Omental fat pad (tissue), 3 donors: ENCODE measurements at regions not wholly inside any gene's neighbourhood (a gene's known extent, or its start where the extent isn't known, plus 50 kb on each side); places are given as distances from the start of the nearest gene placed in this dataset.

ENCODE experiments used
- ATAC-seq: fragments of 150-250 bp; one replicate; pipeline ENCODE4 v1.9.1; 2016; ENCODE audit warnings: mild to moderate bottlenecking, moderate library complexity; ENCODE audit not compliant: low FRiP score
- DNase-seq: peaks from one replicate; pipeline ENCODE4 v3.0.0-alpha.2; 2019; ENCODE audit warnings: low spot score
- TF ChIP-seq, protein P1 (sequence below), 3 donors: fragments of 450-650 bp; IDR thresholded peaks; one replicate each; pipeline ENCODE4 v1.5.1; 2016 to 2017; ENCODE audit warnings: antibody characterized with exemption in 3 of 3, mild to moderate bottlenecking in 3 of 3, moderate library complexity in 2 of 3

DNA sequence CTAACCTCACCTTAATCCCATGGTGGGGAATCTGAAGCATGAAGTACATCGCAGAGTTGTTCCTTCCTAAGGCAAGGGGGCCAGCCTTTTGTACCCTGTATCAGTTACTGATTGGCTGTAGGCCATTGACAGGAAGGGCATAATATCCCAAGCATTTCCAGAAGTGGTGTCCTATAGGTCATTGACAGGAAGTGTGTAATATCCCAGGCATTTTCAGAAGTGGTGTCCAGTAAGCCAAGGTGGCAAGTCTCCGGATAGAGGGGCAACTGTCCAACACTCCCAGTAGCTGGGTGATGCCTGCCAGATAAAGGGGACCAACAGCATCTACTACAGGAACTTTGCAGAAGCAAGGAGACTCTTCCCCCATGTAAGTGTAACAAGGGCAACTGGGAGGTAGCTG, 52.1 kb upstream of the MYRIP start:
- TF ChIP-seq, protein P1, sequence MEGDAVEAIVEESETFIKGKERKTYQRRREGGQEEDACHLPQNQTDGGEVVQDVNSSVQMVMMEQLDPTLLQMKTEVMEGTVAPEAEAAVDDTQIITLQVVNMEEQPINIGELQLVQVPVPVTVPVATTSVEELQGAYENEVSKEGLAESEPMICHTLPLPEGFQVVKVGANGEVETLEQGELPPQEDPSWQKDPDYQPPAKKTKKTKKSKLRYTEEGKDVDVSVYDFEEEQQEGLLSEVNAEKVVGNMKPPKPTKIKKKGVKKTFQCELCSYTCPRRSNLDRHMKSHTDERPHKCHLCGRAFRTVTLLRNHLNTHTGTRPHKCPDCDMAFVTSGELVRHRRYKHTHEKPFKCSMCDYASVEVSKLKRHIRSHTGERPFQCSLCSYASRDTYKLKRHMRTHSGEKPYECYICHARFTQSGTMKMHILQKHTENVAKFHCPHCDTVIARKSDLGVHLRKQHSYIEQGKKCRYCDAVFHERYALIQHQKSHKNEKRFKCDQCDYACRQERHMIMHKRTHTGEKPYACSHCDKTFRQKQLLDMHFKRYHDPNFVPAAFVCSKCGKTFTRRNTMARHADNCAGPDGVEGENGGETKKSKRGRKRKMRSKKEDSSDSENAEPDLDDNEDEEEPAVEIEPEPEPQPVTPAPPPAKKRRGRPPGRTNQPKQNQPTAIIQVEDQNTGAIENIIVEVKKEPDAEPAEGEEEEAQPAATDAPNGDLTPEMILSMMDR (IDR thresholded peaks at IDR 0.05) = no peak
- DNase-seq (no peak), ATAC-seq (no peak)
